Ishikawa (cell line): ENCODE measurements at regions not wholly inside any gene's neighbourhood (a gene's known extent, or its start where the extent isn't known, plus 50 kb on each side); places are given as distances from the start of the nearest gene placed in this dataset.

Experiments used
- EP300 ChIP-seq: IDR thresholded peaks from 2 replicates; pipeline ENCODE4 v1.6.1; 2012; ENCODE audit warnings: borderline replicate concordance
- RAD21 ChIP-seq: IDR thresholded peaks from 2 replicates; pipeline ENCODE4 v1.6.1; 2012; ENCODE audit warnings: low read depth
- TF ChIP-seq, protein P1 (sequence below): IDR thresholded peaks from 2 replicates; pipeline ENCODE4 v1.6.1; 2012; ENCODE audit warnings: low read depth, mild to moderate bottlenecking
- TF ChIP-seq, protein P2 (sequence below): IDR thresholded peaks from 2 replicates; pipeline ENCODE4 v1.6.1; 2012

GRCh38 chr21:16800536-16801275 is 712.1 kb upstream of the CXADR start:
- TF ChIP-seq RAD21 (no peak), EP300 (no peak)
- TF ChIP-seq, protein P1, sequence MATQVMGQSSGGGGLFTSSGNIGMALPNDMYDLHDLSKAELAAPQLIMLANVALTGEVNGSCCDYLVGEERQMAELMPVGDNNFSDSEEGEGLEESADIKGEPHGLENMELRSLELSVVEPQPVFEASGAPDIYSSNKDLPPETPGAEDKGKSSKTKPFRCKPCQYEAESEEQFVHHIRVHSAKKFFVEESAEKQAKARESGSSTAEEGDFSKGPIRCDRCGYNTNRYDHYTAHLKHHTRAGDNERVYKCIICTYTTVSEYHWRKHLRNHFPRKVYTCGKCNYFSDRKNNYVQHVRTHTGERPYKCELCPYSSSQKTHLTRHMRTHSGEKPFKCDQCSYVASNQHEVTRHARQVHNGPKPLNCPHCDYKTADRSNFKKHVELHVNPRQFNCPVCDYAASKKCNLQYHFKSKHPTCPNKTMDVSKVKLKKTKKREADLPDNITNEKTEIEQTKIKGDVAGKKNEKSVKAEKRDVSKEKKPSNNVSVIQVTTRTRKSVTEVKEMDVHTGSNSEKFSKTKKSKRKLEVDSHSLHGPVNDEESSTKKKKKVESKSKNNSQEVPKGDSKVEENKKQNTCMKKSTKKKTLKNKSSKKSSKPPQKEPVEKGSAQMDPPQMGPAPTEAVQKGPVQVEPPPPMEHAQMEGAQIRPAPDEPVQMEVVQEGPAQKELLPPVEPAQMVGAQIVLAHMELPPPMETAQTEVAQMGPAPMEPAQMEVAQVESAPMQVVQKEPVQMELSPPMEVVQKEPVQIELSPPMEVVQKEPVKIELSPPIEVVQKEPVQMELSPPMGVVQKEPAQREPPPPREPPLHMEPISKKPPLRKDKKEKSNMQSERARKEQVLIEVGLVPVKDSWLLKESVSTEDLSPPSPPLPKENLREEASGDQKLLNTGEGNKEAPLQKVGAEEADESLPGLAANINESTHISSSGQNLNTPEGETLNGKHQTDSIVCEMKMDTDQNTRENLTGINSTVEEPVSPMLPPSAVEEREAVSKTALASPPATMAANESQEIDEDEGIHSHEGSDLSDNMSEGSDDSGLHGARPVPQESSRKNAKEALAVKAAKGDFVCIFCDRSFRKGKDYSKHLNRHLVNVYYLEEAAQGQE, result no peak
- TF ChIP-seq, protein P2, sequence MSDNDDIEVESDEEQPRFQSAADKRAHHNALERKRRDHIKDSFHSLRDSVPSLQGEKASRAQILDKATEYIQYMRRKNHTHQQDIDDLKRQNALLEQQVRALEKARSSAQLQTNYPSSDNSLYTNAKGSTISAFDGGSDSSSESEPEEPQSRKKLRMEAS, result no peak
